MCF 10A (cell line): ENCODE measurements at regions not wholly inside any gene's neighbourhood (a gene's known extent, or its start where the extent isn't known, plus 50 kb on each side); places are given as distances from the start of the nearest gene placed in this dataset.

Experiments
- BruUV-seq: library from RNA; stranded (reverse); fragments of 400-500 nt; replicated peaks from 2 replicates; lab custom pipeline; 2021; lab: Mats Ljungman, UMichigan
- CTCF ChIA-PET: fragments of 300-600 bp; sonication (Branson Sonifier 250); formaldehyde crosslinking; extraction: SDS; loops from one replicate; lab custom pipeline; 2021; ENCODE audit warnings: antibody characterized with exemption, inconsistent platforms; lab: Yijun Ruan, JAX
- POLR2A ChIA-PET: fragments of 300-600, 350-650 bp; sonication (Branson Sonifier 250); formaldehyde crosslinking; extraction: SDS; loops from one replicate; lab custom pipeline; 2020; ENCODE audit warnings: antibody characterized with exemption, inconsistent platforms; lab: Yijun Ruan, JAX
- DNase-seq: peaks from one replicate; pipeline ENCODE4 v3.0.0-alpha.2; 2018; ENCODE audit not compliant: unreplicated experiment
- H3K27ac Mint-ChIP-seq: one replicate; pipeline ENCODE4 v1.8.0; 2022; ENCODE audit warnings: mild to moderate bottlenecking, low read depth, mixed read lengths; ENCODE audit not compliant: unreplicated experiment
- H3K27me3 Mint-ChIP-seq: one replicate; pipeline ENCODE4 v1.8.0; 2022; ENCODE audit warnings: mixed read lengths; ENCODE audit not compliant: insufficient read depth, unreplicated experiment
- H3K36me3 Mint-ChIP-seq: one replicate; pipeline ENCODE4 v1.8.0; 2022; ENCODE audit warnings: mild to moderate bottlenecking, moderate library complexity, mixed read lengths; ENCODE audit not compliant: insufficient read depth, unreplicated experiment
- H3K4me1 Mint-ChIP-seq: one replicate; pipeline ENCODE4 v1.8.0; 2022; ENCODE audit warnings: mixed read lengths; ENCODE audit not compliant: insufficient read depth, unreplicated experiment
- H3K4me3 Mint-ChIP-seq: one replicate; pipeline ENCODE4 v1.8.0; 2022; ENCODE audit warnings: mild to moderate bottlenecking, moderate library complexity, mixed read lengths; ENCODE audit not compliant: unreplicated experiment
- H3K9me3 Mint-ChIP-seq: one replicate; pipeline ENCODE4 v1.8.0; 2022; ENCODE audit warnings: mixed read lengths; ENCODE audit not compliant: unreplicated experiment
- intact Hi-C: fragments of 100-400 bp; cut with micrococcal nuclease; formaldehyde crosslinking; loops from 2 replicates; pipeline ENCODE4 v1.14.1; 2022
- TF ChIP-seq, protein P1 (sequence below): fragments of 200-600 bp; IDR thresholded peaks from one replicate; pipeline ENCODE4 v1.8.0; 2022; ENCODE audit warnings: antibody characterized with exemption, mild to moderate bottlenecking; ENCODE audit not compliant: unreplicated experiment

DNA sequence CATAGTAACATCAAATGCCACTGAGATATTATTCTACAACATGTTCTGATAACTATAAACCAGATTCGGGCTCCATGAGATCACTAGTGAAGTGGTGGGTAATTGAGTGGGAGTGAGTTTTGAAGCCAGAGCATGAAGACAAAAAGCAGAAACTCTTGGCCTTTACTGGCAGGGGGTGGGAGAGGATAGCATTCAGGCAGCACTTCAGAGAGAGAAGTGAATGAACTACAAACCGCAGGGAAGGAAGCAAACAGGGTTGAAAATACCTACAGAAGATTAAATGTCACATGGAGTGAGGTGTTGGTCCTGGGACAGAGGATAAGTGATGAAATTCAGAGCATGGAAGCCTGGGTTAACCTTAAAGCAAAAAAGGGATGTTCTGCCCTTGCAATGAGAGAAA, 250.0 kb downstream of the EPM2A start:
- Mint-ChIP-seq H3K4me1 (peaks cover 10% of the 10 kb centered on the region), H3K27me3 (no peaks in the 10 kb centered on the region), H3K4me3 (no peak overlapping the region), H3K36me3 (no peaks in the 10 kb centered on the region), H3K9me3 (peaks cover 2% of the 10 kb centered on the region), H3K27ac (peak overlapping the region; percentile 28)
- BruUV-seq = no TSS peak
- POLR2A ChIA-PET = no interaction called here
- TF ChIP-seq, protein P1, sequence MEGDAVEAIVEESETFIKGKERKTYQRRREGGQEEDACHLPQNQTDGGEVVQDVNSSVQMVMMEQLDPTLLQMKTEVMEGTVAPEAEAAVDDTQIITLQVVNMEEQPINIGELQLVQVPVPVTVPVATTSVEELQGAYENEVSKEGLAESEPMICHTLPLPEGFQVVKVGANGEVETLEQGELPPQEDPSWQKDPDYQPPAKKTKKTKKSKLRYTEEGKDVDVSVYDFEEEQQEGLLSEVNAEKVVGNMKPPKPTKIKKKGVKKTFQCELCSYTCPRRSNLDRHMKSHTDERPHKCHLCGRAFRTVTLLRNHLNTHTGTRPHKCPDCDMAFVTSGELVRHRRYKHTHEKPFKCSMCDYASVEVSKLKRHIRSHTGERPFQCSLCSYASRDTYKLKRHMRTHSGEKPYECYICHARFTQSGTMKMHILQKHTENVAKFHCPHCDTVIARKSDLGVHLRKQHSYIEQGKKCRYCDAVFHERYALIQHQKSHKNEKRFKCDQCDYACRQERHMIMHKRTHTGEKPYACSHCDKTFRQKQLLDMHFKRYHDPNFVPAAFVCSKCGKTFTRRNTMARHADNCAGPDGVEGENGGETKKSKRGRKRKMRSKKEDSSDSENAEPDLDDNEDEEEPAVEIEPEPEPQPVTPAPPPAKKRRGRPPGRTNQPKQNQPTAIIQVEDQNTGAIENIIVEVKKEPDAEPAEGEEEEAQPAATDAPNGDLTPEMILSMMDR = no peak
- CTCF ChIA-PET = no interaction called here
- intact Hi-C loops = no loop called here
- no peak for DNase-seq

DNA sequence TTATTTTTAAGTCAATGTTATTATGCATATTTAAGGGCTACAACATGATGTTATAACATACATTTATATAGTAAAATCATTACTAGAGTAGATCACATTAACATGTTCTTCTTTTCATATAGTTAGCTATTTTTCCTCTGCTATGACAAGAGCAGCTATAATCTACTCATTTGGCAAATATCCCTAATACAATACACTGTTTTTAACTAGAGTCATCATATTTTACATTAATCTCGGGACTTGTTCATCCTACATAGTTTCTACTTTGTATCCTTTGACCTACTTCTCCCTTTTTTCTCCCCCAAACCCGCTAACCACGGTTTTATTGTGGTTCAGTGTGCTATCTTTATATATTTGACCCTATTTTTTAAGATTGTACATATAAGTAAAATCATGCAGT, 249.0 kb downstream of the EPM2A start:
- BruUV-seq = no TSS peak
- TF ChIP-seq, protein P1 = no peak

DNA sequence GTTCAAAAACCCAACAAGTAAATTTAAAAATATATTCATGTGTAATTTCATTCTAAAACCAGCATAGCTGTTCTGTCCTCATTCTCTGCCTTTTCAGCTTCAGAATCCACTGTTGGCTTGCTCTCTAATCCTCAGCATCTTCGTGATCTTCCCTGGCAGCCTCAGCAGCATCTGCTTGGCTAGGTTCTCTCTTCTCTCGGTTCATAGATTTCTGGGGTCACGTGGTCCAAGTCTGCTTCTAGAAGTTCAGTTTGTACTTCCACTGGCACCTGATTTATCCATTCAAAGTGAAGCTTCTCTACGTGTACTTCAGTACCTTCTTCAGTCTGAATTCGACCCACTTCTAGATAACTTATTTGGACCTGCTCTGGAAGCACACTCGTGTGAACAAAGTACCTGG, 245.7 kb downstream of the EPM2A start:
- CTCF ChIA-PET = interaction anchor here (0.6 kb wide), 1 partner anchor 56 kb away, joined by 4 read pairs; no protein-coding TSS in a partner anchor
- Mint-ChIP-seq H3K9me3 (peaks cover 6% of the 10 kb centered on the region), H3K27me3 (no peaks in the 10 kb centered on the region), H3K36me3 (no peaks in the 10 kb centered on the region), H3K27ac (no peak overlapping the region), H3K4me3 (no peak overlapping the region), H3K4me1 (no peaks in the 10 kb centered on the region)
- DNase-seq = no peak
- BruUV-seq = no TSS peak
- POLR2A ChIA-PET = no interaction called here
- TF ChIP-seq, protein P1 = no peak
- intact Hi-C loops = no loop called here

More for the DNA sequence above, 249.0 kb downstream of the EPM2A start:
- ChIA-PET POLR2A (interaction anchor here (0.7 kb wide), 1 partner anchor 416 kb away, joined by 3 read pairs; no protein-coding TSS in a partner anchor), CTCF (interaction anchor here (0.6 kb wide), 1 partner anchor 824 kb away, joined by 3 read pairs; no protein-coding TSS in a partner anchor)
- H3K4me1 Mint-ChIP-seq = peaks cover 10% of the 10 kb centered on the region
- H3K4me3 Mint-ChIP-seq = no peak overlapping the region
- DNase-seq = no peak
- H3K27ac Mint-ChIP-seq = no peak overlapping the region
- intact Hi-C loops = no loop called here
- H3K9me3 Mint-ChIP-seq = no peaks in the 10 kb centered on the region
- H3K27me3 Mint-ChIP-seq = no peaks in the 10 kb centered on the region
- no peaks in the 10 kb centered on the region for H3K36me3 Mint-ChIP-seq

DNA sequence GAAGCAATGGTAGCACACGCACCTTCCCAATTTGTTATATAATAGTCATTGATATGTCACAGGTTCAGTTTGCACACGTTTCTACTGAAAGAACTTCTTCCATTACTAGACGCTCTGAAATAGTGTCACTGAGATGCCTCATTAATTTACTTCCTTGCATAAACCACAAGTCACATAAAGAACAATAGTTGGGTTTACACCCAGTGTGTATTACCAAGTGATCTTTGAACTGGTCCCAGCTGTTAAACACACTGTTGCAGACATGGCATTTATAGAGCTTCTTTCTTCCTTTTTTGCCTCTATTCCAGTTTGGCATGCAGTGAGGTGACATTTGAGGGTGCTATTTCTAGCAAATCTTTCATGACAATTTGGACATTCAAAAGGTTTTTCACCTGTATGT, 245.3 kb downstream of the EPM2A start:
- ChIA-PET CTCF (no interaction called here), POLR2A (no interaction called here)
- Mint-ChIP-seq H3K27ac (no peak overlapping the region), H3K27me3 (no peaks in the 10 kb centered on the region), H3K4me3 (no peak overlapping the region), H3K9me3 (peaks cover 7% of the 10 kb centered on the region), H3K4me1 (no peaks in the 10 kb centered on the region), H3K36me3 (no peaks in the 10 kb centered on the region)
- DNase-seq = no peak
- BruUV-seq = no TSS peak
- intact Hi-C loops = no loop called here
- TF ChIP-seq, protein P1 = no peak
